ENCODE measurements at regions not wholly inside any gene's neighbourhood (a gene's known extent, or its start where the extent isn't known, plus 50 kb on each side); places are given as distances from the start of the nearest gene placed in this dataset. TPM values are rescaled to one million over a fixed set of nuclear protein-coding genes. Genes with fewer than 3 reads are reported as not detected.

DNA sequence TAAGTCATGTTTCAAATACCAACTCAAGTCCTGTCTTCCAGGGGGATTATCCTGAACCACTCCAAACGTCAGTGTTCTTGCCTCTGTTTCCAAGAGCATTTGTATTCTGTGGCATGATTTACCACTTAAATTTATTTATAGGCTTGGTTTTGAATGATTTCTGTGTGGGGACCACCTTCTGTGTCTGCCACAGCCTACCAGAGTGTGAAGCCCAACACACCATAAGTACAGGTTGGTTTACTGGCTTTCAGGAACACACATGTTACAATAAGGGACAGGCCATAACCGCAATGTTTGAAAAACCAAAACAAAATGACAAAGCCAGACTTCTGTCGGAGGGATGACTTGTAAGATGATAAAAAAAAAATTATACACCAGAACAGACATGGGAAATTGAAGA is 56.5 kb upstream of the MAP3K7 start:
- DNase-seq (no peak), ATAC-seq (no peak)
- no peaks in the 10 kb centered on the region for H3K36me3 ChIP-seq (ENCODE audit: low read depth)
- TF ChIP-seq, protein P1, sequence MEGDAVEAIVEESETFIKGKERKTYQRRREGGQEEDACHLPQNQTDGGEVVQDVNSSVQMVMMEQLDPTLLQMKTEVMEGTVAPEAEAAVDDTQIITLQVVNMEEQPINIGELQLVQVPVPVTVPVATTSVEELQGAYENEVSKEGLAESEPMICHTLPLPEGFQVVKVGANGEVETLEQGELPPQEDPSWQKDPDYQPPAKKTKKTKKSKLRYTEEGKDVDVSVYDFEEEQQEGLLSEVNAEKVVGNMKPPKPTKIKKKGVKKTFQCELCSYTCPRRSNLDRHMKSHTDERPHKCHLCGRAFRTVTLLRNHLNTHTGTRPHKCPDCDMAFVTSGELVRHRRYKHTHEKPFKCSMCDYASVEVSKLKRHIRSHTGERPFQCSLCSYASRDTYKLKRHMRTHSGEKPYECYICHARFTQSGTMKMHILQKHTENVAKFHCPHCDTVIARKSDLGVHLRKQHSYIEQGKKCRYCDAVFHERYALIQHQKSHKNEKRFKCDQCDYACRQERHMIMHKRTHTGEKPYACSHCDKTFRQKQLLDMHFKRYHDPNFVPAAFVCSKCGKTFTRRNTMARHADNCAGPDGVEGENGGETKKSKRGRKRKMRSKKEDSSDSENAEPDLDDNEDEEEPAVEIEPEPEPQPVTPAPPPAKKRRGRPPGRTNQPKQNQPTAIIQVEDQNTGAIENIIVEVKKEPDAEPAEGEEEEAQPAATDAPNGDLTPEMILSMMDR (IDR thresholded peaks at IDR 0.05): no peak
- intact Hi-C loops (cut with DNase I, micrococcal nuclease): no loop called here
- H3K4me3 ChIP-seq: no peak overlapping the region
- H3K4me1 ChIP-seq (ENCODE audit: low read depth): no peaks in the 10 kb centered on the region
- H3K9me3 ChIP-seq: no peaks in the 10 kb centered on the region

DNA sequence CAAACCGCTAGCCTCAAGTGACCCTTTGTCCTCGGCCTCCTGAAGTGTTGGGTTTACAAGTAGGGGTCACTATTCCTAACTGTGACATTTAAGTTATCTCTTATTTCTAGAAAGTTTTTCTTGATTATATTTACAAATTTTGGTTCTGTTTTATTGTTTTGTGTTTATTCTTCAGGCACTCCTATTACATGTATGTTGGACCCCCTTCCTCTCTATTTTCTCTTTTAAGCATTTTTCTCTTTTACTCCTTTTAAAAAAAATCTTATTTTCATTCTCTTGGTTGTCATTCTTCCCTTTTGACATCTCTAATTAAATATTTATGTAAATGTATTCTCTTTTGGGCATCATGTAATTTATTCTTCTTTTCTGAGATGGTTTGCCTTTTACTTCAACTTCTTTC is 50.4 kb upstream of the MAP3K7 start:
- H3K4me3 ChIP-seq: no peak overlapping the region
- H3K36me3 ChIP-seq (ENCODE audit: low read depth): no peaks in the 10 kb centered on the region
- intact Hi-C loops (cut with DNase I, micrococcal nuclease): no loop called here
- ATAC-seq: no peak
- H3K4me1 ChIP-seq (ENCODE audit: low read depth): no peaks in the 10 kb centered on the region
- H3K9me3 ChIP-seq: peaks cover 4% of the 10 kb centered on the region
- TF ChIP-seq, protein P1 (IDR thresholded peaks at IDR 0.05): no peak
- DNase-seq: no peak

Small RNA genes lying in the stretch of these regions (microRNA-seq; reads per million reads assigned to microRNA genes)
- gene MIR4643: not detected
